GM23248 (cell line): ENCODE measurements at regions not wholly inside any gene's neighbourhood (a gene's known extent, or its start where the extent isn't known, plus 50 kb on each side); places are given as distances from the start of the nearest gene placed in this dataset.

Source experiments
- EZH2 ChIP-seq: fragments of 200-600 bp; sonication (generic); IDR thresholded peaks from 2 replicates; pipeline ENCODE4 v1.6.1; 2018; ENCODE audit warnings: antibody characterized with exemption, mild to moderate bottlenecking; ENCODE audit not compliant: insufficient read depth, poor library complexity, severe bottlenecking
- EZH2phosphoT487 ChIP-seq: fragments of 200-600 bp; sonication (generic); IDR thresholded peaks from 2 replicates; pipeline ENCODE4 v1.6.1; 2018; ENCODE audit warnings: antibody characterized with exemption, moderate library complexity, mild to moderate bottlenecking, low read depth; ENCODE audit not compliant: insufficient read depth

- TF ChIP-seq EZH2phosphoT487 (no peak), EZH2 (no peak)
These were observed 202.5 kb upstream of the RBMS1 start for GRCh38 chr2:160696087-160696452.
